H4 (cell line): ENCODE measurements at regions not wholly inside any gene's neighbourhood (a gene's known extent, or its start where the extent isn't known, plus 50 kb on each side); places are given as distances from the start of the nearest gene placed in this dataset.
A peak's percentile ranks its signal among the peaks of the same experiment; 100 is the strongest.

Experiments
- DNase-seq: peaks from one replicate; pipeline ENCODE4 v3.0.0-alpha.2; 2015; ENCODE audit warnings: low spot score

DNA sequence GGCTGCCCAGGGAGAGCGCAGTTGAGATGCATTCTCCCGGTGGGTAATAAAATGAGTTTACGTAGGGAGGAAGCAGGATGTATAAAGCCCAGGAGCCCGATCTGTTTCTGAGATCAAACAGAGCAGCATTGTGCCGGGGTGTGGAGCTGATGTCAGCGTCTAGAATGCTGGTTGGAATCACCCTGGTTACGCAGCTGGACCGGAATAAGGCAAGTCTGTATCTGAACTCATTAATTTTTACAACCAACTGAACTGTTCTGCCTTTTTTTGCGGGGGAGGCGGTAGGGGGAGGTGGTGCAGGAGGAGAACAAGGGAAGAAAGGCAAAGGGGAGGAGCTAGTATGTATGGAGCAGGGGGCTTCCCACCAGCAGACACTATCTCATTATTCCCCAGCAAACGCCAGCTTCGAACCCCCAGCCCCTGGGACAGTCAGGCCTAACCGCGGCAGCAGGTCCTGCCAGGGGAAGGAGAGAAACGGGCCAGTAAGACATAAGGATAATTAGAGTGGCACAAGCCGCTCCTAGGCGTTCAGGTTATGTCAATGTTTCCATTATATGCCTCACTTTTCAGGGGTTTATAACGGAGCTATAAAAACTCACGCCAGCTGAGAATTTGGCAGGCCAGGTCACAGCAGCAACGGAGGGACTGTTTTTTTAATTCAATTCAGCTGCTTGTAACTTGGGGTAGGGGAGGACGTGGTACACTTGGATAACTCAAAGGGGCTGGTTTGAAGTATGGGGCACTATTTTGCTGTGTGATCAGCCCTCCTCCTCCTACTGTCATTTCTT is 175.3 kb upstream of the HES1 start:
- DNase-seq: no peak

DNA sequence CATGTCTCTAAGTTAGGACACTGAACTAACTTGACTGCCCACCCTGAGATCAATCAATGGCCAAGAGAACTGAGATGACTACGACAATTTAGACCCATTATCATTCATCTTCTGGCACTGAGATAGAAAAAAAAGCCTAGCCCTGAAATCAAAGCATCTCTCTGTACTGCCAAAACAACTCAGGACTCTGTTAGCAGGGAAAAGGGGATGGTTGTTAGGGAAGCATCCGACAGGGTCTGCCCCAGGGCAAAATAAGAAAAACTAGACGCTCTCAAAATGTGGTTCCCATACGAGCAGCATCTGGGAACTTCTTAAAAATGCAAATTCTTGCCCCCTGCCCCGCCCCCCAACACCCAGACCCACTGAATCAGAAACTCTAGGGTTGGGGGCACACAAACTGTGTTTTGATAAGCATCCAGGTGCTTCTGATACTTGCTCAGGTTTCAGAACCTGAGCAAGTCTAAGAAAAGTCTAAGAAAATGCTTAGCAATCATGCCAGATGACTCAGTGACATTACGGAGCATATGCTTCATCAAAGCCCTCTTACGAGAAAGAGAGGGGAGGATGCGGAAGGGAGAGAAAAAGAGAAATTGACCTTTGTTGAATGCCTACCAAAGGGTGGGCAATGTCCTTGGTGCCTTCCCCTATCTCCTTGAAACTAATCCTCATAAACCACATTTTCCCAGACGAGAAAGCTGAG is 172.8 kb upstream of the HES1 start:
- no peak for DNase-seq

DNA sequence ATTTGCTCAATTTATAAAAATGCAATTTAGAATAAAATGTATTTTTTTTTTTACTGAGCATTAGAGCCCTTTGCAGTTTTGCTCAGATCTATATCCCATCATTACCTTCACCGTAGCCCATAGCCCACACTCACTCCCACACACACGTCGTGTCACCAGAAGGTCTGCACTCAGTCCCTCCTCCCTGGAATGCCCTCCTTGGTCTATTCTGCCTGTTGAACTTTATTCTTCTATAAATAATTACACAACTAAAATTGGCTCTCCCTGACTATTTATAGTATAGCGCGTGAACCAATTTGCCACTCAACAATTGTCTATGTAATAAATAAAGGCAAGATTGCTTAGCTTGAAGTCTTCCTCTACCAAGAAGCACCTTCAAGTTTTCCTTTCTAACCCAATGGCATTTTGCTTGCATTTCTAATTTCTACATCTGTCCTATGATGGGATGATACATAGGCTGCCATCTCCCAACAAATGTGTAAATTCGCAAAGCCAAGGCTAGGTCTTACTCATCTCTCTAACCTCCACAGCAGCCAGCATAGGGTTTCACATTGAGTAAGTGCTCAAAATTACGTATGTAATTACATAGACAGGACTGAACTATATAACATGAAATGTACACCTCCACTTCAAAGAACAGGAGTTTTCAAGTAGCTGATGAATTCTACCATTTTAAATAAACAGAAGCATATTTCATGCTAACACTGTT is 172.0 kb upstream of the HES1 start:
- DNase-seq: no peak

DNA sequence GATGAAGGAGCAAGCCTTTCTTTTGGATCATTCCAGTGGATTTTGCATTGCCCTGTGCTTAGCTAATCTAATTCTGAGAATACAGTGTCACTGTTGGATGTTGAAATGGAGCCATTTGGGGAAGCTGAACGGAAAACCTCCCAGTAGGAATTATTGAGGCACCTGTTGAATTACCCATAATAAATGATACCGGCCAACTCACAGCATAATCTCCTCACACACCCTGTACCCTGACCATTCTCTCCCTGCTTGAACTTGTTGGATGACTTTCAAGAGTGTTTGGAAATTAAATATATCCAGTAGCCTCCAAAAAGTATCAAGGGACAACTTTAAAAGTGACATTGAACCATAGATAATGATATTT is 171.4 kb upstream of the HES1 start:
- no peak for DNase-seq

DNA sequence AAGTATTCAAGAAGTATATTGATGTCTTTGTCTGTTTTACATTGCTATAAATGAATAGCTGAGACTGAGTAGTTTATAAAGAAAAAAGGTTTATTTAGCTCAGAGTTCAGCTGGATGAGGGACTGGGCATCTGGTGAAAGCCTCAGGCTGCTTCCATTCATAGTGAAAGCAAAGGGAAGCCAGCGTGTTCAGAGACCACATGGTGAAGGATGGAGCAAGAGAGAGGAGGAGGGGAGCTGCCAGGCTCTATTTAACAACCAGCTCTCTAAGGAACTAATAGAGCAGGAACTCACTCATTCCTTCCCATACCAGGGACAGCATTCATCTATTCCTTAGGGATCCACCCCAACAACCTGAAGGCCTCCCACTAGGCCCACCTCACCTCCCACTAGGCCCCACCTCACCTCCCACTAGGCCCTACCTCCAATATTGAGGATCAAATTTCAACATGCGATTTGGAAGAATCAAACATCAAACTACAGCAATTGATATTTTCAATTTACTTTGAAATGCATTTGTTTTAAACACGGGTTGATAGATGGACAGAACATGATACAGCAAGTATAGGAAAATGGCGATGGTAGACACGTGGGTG is 167.5 kb upstream of the HES1 start:
- DNase-seq: no peak

DNA sequence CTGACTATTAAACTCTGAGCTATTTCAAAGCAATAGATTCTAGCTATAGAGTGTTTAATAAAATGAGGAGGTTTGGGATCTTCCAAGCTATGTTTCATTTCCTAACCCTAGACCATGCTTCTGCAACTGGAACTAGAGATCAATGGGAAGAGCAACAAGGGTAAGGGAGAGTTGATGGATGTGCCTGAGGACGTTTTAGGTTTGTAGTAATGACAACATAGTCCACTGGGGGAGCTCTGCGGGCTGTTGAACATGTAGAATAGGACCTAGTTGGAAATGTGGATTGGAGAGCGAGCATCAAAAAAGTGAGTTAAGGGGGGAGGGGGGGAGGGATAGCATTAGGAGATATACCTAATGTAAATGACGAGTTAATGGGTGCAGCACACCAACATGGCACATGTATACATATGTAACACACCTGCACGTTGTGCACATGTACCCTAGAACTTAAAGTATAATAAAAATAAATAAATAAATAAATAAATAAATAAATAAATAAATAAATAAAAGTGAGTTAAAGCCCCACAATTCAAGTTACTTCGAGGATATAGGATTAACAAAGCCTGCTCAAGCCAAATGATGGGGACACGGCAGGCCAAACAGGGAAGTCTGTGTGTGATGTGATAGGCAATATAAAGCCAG is 165.7 kb upstream of the HES1 start:
- DNase-seq: peak; percentile 63

DNA sequence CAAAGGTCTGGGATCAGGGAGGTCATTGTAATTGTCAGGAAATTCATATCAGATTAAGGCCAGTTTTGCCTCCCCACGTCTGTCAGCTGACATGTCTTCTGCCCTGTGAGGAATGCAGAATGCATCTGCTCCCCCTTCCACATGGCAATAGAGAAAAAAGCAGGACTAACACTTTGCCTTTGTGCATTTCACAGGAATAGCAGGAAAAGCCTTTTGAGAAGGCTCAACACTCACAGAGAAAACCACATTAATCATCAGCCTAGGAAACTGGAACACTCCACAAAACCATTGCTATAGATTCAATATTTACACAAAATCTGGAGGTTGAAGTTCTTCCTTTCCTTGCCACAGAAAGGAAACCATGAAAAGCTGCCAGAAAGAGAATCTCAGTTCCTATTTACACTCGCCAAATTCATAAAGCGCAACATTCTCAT is 165.2 kb upstream of the HES1 start:
- peak; percentile 23 for DNase-seq

DNA sequence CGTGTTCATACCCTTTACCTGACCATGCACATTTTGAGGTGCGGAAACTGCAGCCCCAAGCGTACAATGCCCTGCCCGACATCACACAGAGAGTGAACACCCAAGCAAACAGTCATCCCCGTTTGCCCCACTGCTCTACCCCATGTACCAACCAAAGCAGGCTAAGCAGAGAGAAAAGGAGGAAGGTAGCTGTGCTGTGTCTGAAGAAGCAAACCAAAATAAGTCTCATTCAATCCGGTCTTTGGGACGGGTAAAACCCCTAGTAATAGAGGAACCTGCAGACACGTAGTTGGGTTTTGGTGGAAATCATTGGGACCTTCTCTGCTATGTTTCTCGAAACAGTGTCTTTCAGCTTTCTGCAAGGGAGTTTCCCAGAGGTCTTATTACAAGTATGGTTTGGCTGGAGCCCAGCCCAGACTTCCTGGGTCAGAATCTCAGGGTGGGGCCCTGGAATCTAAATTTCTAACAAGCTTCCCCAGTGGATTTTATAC is 164.6 kb upstream of the HES1 start:
- DNase-seq: peak; percentile 35

DNA sequence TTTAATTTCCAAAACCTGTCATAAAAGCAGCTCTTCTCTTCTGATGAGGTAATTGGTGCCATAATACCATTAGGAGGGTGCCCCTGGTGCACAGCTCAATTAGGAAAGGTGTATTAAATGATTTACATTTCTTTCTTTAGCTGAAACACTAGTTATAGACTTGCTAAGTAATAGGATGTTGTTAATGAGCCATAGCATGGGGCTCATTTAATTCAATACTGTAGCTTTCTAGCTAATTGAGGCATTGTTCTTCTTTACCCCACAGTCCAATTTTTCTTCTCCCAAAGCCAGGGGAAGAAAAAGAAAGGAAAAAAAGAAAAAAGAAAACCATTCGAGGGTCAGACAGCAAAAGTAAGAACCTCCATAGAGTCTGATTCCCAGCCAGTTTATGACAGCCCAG is 164.0 kb upstream of the HES1 start:
- DNase-seq: no peak

DNA sequence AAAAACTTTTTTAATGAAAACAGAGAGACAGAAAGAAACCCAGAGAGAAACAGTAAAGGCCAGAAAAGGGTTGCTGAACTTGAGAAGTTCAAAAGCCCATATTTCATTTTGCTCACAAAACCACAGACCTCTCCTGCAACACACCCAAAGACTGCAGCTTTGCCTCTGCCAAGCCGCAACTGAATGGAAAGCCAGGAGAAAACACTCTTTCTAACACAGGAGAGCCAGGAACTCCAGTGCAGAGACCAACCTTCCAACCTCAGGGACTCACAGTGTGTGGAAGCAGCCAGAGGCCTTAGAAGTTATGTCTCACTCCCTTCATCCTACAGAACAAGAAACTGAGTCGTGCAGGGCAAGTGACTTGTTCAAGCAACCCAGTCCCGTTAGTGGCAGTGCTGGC is 163.1 kb upstream of the HES1 start:
- DNase-seq: no peak

DNA sequence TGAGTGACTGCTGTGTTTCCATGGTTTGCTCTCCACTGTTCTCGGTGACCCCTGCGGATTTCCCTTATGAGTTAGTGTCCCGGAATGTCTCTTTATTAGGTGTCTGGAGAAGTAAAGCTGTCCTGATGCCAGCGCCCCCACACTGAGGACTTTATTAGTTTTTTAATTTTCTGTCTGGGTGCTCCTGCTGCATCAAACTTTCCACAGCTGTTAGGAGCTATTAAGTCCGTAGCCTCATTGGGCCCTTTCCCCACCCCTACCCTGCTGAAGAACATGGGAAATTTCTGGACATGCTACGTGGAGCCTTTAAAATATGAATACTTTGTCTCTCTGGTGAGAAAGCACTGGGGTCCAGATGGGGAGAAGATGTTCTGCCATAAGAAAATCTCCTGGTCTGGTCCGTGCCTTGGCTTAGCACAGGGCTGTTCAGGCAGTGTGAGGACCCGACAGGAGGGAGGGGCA is 161.7 kb upstream of the HES1 start:
- DNase-seq: no peak

DNA sequence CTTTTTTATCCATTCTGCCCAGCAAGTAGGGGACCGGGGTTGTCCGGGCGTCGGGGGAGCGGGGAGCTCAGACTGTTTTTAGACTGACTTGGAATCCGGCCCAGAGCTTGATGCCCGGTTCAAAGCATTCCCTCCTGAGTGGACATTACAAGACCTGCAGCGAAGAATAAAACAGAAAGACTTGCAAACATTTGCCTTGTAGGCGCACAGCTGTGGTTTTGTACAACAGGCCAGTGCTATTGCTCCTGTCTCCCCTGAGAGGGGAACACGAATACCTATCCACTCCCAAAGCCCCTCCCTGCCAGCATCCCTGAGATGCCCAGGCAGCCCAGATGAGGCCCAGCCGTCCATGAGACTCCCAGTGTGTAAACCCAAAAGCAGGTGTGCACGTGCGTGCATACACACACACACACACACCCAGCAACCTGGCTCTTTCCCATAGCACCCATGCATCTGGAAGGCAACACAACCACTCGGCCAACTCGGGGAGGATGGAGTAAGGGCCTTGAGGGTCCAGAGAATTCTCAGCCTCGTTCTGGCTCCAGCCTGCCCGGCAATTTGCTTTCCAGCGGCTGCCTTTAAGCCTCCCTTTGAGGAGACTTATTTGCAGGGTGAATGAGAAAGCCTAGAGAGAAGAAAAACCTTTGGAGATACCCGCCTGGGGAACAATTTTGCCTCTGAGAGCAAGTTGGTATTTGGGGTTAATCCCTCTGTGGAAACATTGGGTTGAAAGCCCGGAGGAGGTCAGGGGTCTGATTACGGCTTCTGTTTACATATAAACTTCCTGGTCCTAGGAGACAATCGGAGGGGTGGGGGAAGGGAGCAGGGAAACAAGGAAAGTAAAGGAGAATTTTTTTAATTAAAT is 161.0 kb upstream of the HES1 start:
- no peak for DNase-seq

DNA sequence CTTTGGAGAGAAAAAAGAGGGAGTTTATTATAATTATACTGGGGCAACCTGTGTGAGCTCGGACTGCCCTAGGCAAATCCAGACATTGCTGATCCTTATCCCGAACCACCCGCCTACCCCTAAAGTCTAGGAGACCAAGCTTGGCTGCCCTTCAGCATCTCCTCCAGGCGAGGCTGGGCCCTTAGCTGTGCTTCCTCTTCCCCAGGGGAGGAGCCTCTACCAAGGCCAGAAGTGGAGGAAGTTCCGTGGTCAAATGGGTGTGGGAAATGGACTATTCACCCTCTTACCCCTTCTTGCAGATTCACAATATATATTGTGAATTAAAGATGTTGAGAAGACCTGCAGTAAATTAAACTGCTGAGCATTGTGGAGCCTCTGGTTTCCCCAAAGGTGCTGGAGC is 158.3 kb upstream of the HES1 start:
- DNase-seq: no peak

DNA sequence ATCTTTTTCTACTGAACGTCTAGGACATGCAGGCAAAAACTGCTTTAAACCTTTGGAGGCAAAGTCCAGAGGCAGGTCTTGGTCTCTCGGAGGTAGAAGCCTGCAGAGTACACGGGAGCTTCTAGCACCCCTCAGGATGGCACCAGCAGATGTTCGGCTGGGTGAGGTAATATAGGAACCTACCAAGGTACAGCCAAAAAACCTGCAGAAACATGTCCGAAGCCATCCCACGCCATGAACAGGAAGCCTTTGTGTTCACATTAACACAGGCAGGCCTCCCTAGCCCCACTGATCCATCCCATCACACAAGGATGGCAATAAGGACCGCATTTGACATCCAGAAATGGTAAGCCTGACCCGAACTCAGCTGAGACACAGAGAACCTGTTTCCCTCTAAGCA is 157.9 kb upstream of the HES1 start:
- no peak for DNase-seq

DNA sequence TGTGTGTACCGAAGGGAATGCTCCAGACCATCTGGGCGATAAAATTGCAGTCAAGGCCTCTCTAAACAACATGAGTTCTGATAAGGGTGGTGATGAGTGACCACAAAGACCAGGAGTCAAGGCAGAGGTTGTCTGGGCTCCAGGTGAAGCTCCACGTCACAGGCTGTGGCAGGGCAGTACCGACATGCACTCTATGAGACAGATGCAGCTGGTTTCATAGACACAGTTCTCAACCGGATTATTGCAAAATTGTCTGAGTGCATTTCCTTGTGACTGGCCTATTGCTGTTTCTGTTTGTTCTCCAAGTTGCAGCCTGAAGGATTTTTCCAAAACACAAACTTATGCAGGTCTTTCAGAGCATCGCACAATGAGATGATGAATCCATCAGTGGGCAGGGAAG is 157.5 kb upstream of the HES1 start:
- DNase-seq: no peak

DNA sequence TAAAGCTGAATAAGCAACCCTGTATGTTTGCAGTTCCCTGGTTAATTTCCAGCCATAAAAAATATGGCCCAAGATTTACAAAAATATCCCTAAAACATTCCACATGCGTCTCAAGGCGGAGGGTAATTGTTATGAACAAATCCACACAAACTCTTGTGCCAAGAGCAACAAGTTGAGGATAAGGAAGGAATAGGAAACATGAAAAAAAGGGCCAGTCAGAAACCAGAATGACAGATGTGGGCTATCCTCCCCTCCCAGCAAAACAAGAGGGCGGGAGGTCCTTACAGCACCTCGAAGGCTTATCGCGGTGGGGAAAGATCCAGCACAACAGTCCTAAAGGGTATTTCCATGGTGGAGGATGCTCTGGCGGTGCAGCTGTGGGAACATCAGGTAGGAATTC is 155.6 kb upstream of the HES1 start:
- no peak for DNase-seq

DNA sequence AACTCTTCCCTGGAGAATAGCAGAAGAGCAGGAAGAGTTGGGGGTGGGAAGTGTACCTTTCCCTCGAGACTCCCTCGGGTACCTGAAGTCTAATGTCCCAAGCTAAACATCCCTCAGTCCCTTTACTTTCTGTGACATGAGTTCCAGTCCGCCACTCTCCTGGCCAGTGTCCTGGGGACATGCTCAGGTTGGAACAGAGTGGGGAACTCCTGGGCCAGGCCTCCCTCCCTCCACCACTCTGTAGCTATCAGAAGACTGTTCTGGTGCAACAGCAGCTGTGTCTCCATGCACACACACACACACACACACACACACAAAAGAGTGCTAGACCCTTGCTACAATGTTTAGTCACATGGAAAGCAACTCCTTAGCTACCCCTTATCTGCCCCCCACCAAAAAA is 155.0 kb upstream of the HES1 start:
- no peak for DNase-seq

DNA sequence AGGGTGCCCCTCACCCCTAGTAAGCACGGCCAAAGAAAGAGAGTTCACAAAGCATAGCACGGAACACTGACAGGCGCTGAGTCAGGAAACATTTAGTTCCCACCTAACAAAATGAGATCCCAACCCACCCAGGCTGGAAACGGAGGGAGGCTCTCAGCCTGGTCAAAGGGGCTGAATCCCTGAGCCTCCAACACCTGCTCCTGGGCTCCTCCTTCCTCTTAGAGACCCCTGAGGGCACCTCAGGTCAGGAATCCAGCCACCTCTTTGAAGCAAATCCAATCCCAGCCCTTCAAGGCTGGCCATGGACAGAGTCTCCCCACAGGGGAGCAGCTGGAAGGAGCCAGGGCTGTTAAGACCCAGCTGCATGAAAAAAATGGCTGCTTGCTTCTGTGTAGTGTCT is 154.4 kb upstream of the HES1 start:
- no peak for DNase-seq

DNA sequence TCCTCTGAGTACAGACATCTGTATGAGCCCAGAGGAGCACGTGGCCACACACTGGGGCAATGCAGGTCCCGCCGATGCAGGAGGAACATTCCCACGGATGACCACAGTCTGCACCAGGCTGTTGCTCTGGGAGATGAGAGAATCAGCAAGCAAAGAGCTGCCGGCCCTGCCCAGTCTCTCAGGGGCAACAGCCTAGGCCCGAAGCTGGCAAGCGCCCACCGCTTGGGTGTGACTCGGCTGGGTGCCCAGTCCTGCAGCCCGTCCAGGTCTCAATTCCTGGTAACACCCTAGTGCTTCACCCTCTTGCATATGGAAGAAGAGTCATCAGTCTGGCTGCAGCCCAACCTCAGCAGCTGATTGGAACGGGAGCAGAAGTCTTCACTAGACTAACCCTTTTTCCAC is 153.7 kb upstream of the HES1 start:
- no peak for DNase-seq

DNA sequence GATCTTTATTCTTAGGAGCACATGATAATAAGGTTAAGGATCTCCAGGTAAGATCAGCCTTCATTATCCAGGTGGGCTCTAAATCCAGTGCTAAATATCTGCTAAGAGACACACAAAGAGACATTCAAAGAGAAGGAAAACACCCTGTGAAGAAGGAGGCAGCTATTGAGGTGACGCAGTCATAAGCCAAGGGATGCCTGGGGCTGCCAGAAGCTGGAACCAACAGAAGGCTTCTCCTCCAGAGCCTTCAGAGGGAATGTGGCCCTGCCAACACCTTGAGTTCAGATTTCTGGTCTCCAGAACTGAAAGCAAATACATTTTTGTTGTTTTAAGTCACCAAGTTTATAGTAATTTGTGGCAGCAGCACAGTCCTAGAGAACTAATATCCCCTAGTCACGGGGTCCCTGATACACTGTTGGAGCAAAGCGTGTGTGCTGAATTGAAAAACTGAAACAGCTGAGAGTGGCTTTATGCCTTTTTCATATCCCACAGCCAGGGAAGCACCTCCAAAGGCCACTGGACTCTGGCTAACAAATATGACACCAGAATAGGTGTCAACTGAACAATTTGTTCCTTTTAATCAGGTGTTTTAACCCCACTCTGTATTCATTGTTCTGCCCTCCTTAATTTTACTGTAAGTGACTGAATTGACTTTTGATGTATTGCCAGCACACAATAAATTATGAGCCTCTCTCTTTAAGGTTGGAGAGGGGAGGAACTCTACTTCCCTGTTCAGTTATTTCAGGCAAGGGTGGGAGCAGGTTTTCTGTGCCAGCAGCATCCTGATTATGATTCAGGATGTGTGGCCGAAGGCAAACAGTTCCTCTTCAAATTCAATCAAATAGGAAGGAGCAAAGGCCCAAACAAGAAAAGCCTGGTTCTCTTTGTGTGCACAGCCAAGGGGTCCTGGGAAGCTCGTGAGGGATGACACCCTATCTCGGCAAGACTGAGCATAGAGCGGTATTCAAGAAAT is 151.8 kb upstream of the HES1 start:
- no peak for DNase-seq
